HG03521 (cell line): ENCODE measurements at regions not wholly inside any gene's neighbourhood (a gene's known extent, or its start where the extent isn't known, plus 50 kb on each side); places are given as distances from the start of the nearest gene placed in this dataset.
"Not testable (repeated sequence)": the region's sequence is repeated elsewhere in the genome, so short reads cannot be mapped to it uniquely, and the experiment has no call there.

ENCODE experiments used
- ATAC-seq: cut with Tn5 transposase; IDR thresholded peaks from one replicate; pipeline ENCODE4 v1.9.1; 2021; ENCODE audit warnings: mild to moderate bottlenecking, moderate library complexity; ENCODE audit not compliant: unreplicated experiment

DNA sequence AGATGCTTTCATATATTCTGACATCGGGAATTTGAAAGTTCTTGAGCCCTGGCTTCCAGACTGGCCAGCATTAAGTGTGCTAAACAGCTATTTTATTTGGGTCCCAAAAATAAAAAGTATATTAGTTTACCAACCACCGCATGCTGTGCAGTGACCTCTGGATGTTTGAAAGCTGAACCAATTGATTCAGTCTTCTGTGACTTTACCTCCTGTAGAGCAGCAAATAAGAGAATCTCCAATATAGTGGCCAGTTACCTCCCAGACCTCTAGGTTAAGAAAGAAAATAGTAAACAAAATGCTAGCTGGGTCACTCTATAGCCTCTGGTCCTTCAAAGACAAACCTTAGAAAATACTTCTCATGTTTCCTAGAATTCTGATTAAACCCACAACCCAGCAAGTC lies 424.6 kb upstream of the NFE2L3 start:
- no peak for ATAC-seq

DNA sequence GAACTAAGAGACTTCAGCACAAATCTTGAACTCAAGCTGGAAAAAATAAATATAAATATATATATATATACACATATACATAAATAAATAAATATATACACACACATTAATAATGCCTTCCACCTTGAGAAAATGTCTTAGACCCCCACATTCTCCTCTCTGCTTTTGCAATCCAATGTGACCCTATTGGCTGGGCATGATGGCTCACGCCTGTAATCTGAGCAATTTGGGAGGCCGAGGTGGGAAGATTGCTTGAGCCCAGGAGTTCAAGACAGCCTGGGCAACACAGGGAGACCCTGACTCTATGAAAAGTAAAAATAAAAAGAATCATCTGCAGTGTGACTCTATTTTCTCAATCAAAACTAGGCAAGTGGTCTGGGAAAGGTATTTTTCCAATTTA lies 424.1 kb upstream of the NFE2L3 start:
- no peak for ATAC-seq

- ATAC-seq, result no peak
These were observed 420.7 kb upstream of the NFE2L3 start for GRCh38 chr7:25731068-25731845.

GRCh38 chr7:25731846-25732245 lies 420.2 kb upstream of the NFE2L3 start:
- no peak for ATAC-seq

- no peak for ATAC-seq
These were observed 419.2 kb upstream of the NFE2L3 start for GRCh38 chr7:25732766-25733217.

DNA sequence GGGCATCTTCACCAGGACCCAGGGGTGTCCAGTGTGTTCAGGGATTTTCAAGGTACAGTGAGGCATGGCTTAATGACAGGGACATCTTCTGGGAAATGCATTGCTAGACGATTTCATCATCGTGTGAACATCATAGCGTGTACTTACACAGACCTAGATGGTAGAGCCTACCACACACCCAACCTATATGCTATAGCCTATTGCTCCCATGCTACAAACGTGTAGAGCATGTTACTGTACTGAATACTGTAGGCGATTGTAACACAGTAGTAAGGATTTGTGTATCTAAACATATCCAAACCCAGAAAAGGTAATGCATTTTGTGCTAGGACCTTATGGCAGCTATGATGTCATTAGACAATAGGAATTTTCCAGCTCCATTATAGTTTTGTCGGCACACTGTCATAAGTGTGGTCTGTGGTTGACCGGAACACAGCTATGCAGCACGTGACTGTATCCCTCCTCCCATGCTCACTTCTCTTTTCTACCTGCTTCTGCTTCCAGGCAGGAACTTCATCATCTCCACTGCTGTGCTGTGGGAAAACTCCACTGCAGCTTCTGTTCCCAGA lies 416.2 kb upstream of the NFE2L3 start:
- ATAC-seq, result no peak

GRCh38 chr7:25738528-25738927 lies 413.5 kb upstream of the NFE2L3 start:
- no peak for ATAC-seq

DNA sequence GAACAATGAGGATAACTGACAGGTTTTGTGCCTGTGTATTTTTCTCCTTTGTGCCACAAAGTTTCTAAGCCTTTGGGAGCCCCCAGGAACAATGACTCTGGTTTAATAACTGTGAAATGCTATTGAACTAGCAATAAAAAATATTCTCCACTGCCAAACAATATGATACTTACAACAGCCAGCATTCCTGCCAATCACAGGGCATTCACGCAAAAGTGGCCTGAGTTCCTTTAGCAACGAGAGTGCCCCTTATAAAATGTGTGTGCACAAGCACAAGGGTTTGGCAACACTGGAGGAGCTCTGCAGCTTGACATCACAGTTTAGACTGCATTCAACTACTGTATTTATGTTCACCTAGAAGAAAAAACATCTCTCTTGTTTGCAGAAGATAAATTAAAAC lies 412.9 kb upstream of the NFE2L3 start:
- no peak for ATAC-seq

DNA sequence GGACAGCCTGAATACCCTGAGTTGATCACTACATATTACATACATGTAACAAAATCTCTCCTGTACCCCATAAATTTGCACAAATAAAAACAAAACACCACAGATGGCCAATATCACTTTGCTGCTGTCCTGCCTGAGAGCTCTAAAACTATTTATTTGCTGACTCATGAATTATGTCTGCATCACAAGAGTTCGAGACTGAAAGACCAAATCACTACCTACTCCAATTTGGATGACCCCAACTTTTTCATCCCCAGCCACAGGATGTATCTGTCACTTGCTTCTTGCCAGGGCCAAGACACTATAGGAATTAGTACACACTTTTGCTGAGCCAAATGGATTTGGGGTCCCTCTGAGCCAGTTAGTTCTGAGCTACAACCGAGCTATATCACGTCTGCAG lies 409.7 kb upstream of the NFE2L3 start:
- no peak for ATAC-seq

DNA sequence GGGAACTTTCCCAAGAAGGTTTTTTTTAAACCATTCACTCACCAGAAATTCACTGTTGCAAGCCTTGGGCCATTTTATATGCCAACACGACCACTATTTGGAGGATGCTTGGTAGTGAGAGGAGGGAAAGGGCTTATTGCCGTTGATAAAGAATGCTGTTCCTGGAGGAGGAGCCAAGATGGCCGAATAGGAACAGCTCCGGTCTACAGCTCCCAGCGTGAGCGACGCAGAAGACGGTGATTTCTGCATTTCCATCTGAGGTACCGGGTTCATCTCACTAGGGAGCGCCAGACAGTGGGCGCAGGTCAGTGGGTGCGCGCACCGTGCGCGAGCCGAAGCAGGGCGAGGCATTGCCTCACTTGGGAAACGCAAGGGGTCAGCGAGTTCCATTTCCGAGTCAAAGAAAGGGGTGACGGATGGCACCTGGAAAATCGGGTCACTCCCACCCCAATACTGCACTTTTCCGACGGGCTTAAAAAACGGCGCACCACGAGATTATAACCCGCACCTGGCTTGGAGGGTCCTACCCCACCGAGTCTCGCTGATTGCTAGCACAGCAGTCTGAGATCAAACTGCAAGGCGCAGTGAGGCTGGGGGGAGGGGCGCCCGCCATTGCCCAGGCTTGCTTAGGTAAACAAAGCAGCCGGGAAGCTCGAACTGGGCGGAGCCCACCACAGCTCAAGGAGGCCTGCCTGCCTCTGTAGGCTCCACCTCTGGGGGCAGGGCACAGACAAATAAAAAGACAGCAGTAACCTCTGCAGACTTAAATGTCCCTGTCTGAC lies 408.1 kb upstream of the NFE2L3 start:
- not testable (repeated sequence) for ATAC-seq

- no peak for ATAC-seq
These were observed 401.1 kb upstream of the NFE2L3 start for GRCh38 chr7:25750744-25751508.

- ATAC-seq, result no peak
These were observed 399.8 kb upstream of the NFE2L3 start for GRCh38 chr7:25752154-25752553.

- no peak for ATAC-seq
These were observed 398.8 kb upstream of the NFE2L3 start for GRCh38 chr7:25752967-25753791.

GRCh38 chr7:25753837-25754236 lies 398.2 kb upstream of the NFE2L3 start:
- ATAC-seq, result no peak

- ATAC-seq, result no peak
These were observed 397.7 kb upstream of the NFE2L3 start for GRCh38 chr7:25754333-25754732.

- ATAC-seq, result no peak
These were observed 397.2 kb upstream of the NFE2L3 start for GRCh38 chr7:25754751-25755150.

- ATAC-seq, result no peak
These were observed 395.4 kb upstream of the NFE2L3 start for GRCh38 chr7:25756601-25757000.

- no peak for ATAC-seq
These were observed 393.4 kb upstream of the NFE2L3 start for GRCh38 chr7:25758559-25758958.

DNA sequence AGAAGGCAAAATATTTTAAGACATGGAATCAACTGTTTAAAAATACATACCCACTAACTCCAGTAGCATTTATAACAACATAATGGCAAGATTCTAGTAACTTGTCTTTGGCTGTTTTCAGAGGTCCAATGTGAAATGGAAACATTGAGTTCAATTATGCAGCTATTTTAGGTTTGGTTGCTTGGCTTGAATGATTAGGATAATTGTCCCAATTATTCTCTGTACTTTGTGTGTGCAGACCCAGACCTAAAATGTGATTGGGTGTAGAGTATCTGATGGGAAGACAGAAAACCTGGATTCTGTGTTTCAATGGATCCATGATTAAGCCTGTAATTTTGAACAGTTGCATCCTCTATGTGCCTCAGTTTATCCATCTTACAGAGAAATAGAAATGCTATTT lies 392.7 kb upstream of the NFE2L3 start:
- no peak for ATAC-seq

GRCh38 chr7:25759748-25760147 lies 392.2 kb upstream of the NFE2L3 start:
- no peak for ATAC-seq
